ENCODE measurements at regions not wholly inside any gene's neighbourhood (a gene's known extent, or its start where the extent isn't known, plus 50 kb on each side); places are given as distances from the start of the nearest gene placed in this dataset.
"Not testable (repeated sequence)": the region's sequence is repeated elsewhere in the genome, so short reads cannot be mapped to it uniquely, and the experiment has no call there.

GRCh38 chr2:44098891-44099290 lies 69.8 kb upstream of the PPM1B start:
- Histone ChIP-seq H3K27ac (ENCODE audit: low read depth, low read length) (no peak overlapping the region), H3K4me1 (ENCODE audit: control insufficient read depth in 3 of 3, insufficient read depth in 3 of 3, low read length in 3 of 3) (peaks cover 3 to 31% (median 19%) of the 10 kb centered on the region in 3 donors), H3K9ac (ENCODE audit: low read depth in 1 of 3, low read length in 3 of 3) (no peak overlapping the region), H3K27me3 (ENCODE audit: control insufficient read depth in 3 of 3, insufficient read depth in 3 of 3, low read length in 3 of 3) (no peaks in the 10 kb centered on the region), H3K36me3 (ENCODE audit: control insufficient read depth in 3 of 3, insufficient read depth in 3 of 3, low read length in 3 of 3) (no peaks in the 10 kb centered on the region), H3K4me3 (ENCODE audit: low read length in 3 of 3) (no peak overlapping the region), H3K9me3 (ENCODE audit: control insufficient read depth in 3 of 3, low read length in 3 of 3) (no peaks in the 10 kb centered on the region)

- H3K9me3 ChIP-seq (ENCODE audit: control insufficient read depth in 3 of 3, low read length in 3 of 3) = no peaks in the 10 kb centered on the region
- H3K4me3 ChIP-seq (ENCODE audit: low read length in 3 of 3) = no peak overlapping the region
- H3K27me3 ChIP-seq (ENCODE audit: control insufficient read depth in 3 of 3, insufficient read depth in 3 of 3, low read length in 3 of 3) = no peaks in the 10 kb centered on the region
- H3K27ac ChIP-seq (ENCODE audit: low read depth, low read length) = peak overlapping the region; percentile 66
- H3K4me1 ChIP-seq (ENCODE audit: control insufficient read depth in 3 of 3, insufficient read depth in 3 of 3, low read length in 3 of 3) = peaks cover 3 to 28% (median 20%) of the 10 kb centered on the region in 3 donors
- H3K9ac ChIP-seq (ENCODE audit: low read depth in 1 of 3, low read length in 3 of 3) = no peak overlapping the region
- H3K36me3 ChIP-seq (ENCODE audit: control insufficient read depth in 3 of 3, insufficient read depth in 3 of 3, low read length in 3 of 3) = no peaks in the 10 kb centered on the region
Observed at GRCh38 chr2:44100351-44100750, 68.3 kb upstream of the PPM1B start.

GRCh38 chr2:44101246-44101645 lies 67.4 kb upstream of the PPM1B start:
- no peak overlapping the region for H3K9ac ChIP-seq (ENCODE audit: low read depth in 1 of 3, low read length in 3 of 3)
- H3K27ac ChIP-seq (ENCODE audit: low read depth, low read length) = peak overlapping the region; percentile 66
- no peak overlapping the region for H3K4me3 ChIP-seq (ENCODE audit: low read length in 3 of 3)
- no peaks in the 10 kb centered on the region for H3K9me3 ChIP-seq (ENCODE audit: control insufficient read depth in 3 of 3, low read length in 3 of 3)
- no peaks in the 10 kb centered on the region for H3K27me3 ChIP-seq (ENCODE audit: control insufficient read depth in 3 of 3, insufficient read depth in 3 of 3, low read length in 3 of 3)
- H3K36me3 ChIP-seq (ENCODE audit: control insufficient read depth in 3 of 3, insufficient read depth in 3 of 3, low read length in 3 of 3) = no peaks in the 10 kb centered on the region
- H3K4me1 ChIP-seq (ENCODE audit: control insufficient read depth in 3 of 3, insufficient read depth in 3 of 3, low read length in 3 of 3) = peaks cover 3 to 28% (median 20%) of the 10 kb centered on the region in 3 donors

GRCh38 chr2:44102790-44103562 lies 65.7 kb upstream of the PPM1B start:
- Histone ChIP-seq H3K9ac (ENCODE audit: low read depth in 1 of 3, low read length in 3 of 3) (peak overlapping the region in 2 of 3 donors; percentile 58 to 62), H3K4me1 (ENCODE audit: control insufficient read depth in 3 of 3, insufficient read depth in 3 of 3, low read length in 3 of 3) (peaks cover 3 to 28% (median 20%) of the 10 kb centered on the region in 3 donors), H3K27ac (ENCODE audit: low read depth, low read length) (peak overlapping the region; percentile 81), H3K36me3 (ENCODE audit: control insufficient read depth in 3 of 3, insufficient read depth in 3 of 3, low read length in 3 of 3) (no peaks in the 10 kb centered on the region), H3K4me3 (ENCODE audit: low read length in 3 of 3) (no peak overlapping the region), H3K27me3 (ENCODE audit: control insufficient read depth in 3 of 3, insufficient read depth in 3 of 3, low read length in 3 of 3) (no peaks in the 10 kb centered on the region), H3K9me3 (ENCODE audit: control insufficient read depth in 3 of 3, low read length in 3 of 3) (no peaks in the 10 kb centered on the region)

GRCh38 chr2:44103639-44104038 lies 65.0 kb upstream of the PPM1B start:
- Histone ChIP-seq H3K27ac (ENCODE audit: low read depth, low read length) (peak overlapping the region; percentile 81), H3K9ac (ENCODE audit: low read depth in 1 of 3, low read length in 3 of 3) (peak overlapping the region in 2 of 3 donors; percentile 58 to 62), H3K4me1 (ENCODE audit: control insufficient read depth in 3 of 3, insufficient read depth in 3 of 3, low read length in 3 of 3) (peaks cover 3 to 28% (median 20%) of the 10 kb centered on the region in 3 donors)

GRCh38 chr2:44104855-44105271 lies 63.8 kb upstream of the PPM1B start:
- no peaks in the 10 kb centered on the region for H3K36me3 ChIP-seq (ENCODE audit: control insufficient read depth in 3 of 3, insufficient read depth in 3 of 3, low read length in 3 of 3)
- no peaks in the 10 kb centered on the region for H3K27me3 ChIP-seq (ENCODE audit: control insufficient read depth in 3 of 3, insufficient read depth in 3 of 3, low read length in 3 of 3)
- no peak overlapping the region for H3K9ac ChIP-seq (ENCODE audit: low read depth in 1 of 3, low read length in 3 of 3)
- peaks cover 3 to 24% (median 19%) of the 10 kb centered on the region in 3 donors for H3K4me1 ChIP-seq (ENCODE audit: control insufficient read depth in 3 of 3, insufficient read depth in 3 of 3, low read length in 3 of 3)
- no peaks in the 10 kb centered on the region for H3K9me3 ChIP-seq (ENCODE audit: control insufficient read depth in 3 of 3, low read length in 3 of 3)
- H3K4me3 ChIP-seq (ENCODE audit: low read length in 3 of 3) = no peak overlapping the region
- H3K27ac ChIP-seq (ENCODE audit: low read depth, low read length) = no peak overlapping the region

More at GRCh38 chr2:44103639-44104038, 65.0 kb upstream of the PPM1B start:
- no peaks in the 10 kb centered on the region for H3K36me3 ChIP-seq (ENCODE audit: control insufficient read depth in 3 of 3, insufficient read depth in 3 of 3, low read length in 3 of 3)
- no peak overlapping the region for H3K4me3 ChIP-seq (ENCODE audit: low read length in 3 of 3)
- no peaks in the 10 kb centered on the region for H3K9me3 ChIP-seq (ENCODE audit: control insufficient read depth in 3 of 3, low read length in 3 of 3)
- no peaks in the 10 kb centered on the region for H3K27me3 ChIP-seq (ENCODE audit: control insufficient read depth in 3 of 3, insufficient read depth in 3 of 3, low read length in 3 of 3)

GRCh38 chr2:44106509-44106908 lies 62.2 kb upstream of the PPM1B start:
- not testable (repeated sequence) for H3K36me3 ChIP-seq (ENCODE audit: control insufficient read depth in 3 of 3, insufficient read depth in 3 of 3, low read length in 3 of 3); H3K27ac ChIP-seq (ENCODE audit: low read depth, low read length); H3K4me3 ChIP-seq (ENCODE audit: low read length in 3 of 3); H3K9me3 ChIP-seq (ENCODE audit: control insufficient read depth in 3 of 3, low read length in 3 of 3); H3K27me3 ChIP-seq (ENCODE audit: control insufficient read depth in 3 of 3, insufficient read depth in 3 of 3, low read length in 3 of 3); H3K9ac ChIP-seq (ENCODE audit: low read depth in 1 of 3, low read length in 3 of 3)
- H3K4me1 ChIP-seq (ENCODE audit: control insufficient read depth in 3 of 3, insufficient read depth in 3 of 3, low read length in 3 of 3) = peaks cover 3 to 14% (median 11%) of the 10 kb centered on the region in 3 donors

GRCh38 chr2:44107086-44107740 lies 61.5 kb upstream of the PPM1B start:
- H3K4me3 ChIP-seq (ENCODE audit: low read length in 3 of 3) = no peak overlapping the region
- H3K27me3 ChIP-seq (ENCODE audit: control insufficient read depth in 3 of 3, insufficient read depth in 3 of 3, low read length in 3 of 3) = no peaks in the 10 kb centered on the region
- no peaks in the 10 kb centered on the region for H3K9me3 ChIP-seq (ENCODE audit: control insufficient read depth in 3 of 3, low read length in 3 of 3)
- peaks cover 3 to 14% (median 11%) of the 10 kb centered on the region in 3 donors for H3K4me1 ChIP-seq (ENCODE audit: control insufficient read depth in 3 of 3, insufficient read depth in 3 of 3, low read length in 3 of 3)
- no peaks in the 10 kb centered on the region for H3K36me3 ChIP-seq (ENCODE audit: control insufficient read depth in 3 of 3, insufficient read depth in 3 of 3, low read length in 3 of 3)
- H3K27ac ChIP-seq (ENCODE audit: low read depth, low read length) = no peak overlapping the region
- no peak overlapping the region for H3K9ac ChIP-seq (ENCODE audit: low read depth in 1 of 3, low read length in 3 of 3)

GRCh38 chr2:44107974-44108373 lies 60.7 kb upstream of the PPM1B start:
- Histone ChIP-seq H3K27ac (ENCODE audit: low read depth, low read length) (no peak overlapping the region), H3K36me3 (ENCODE audit: control insufficient read depth in 3 of 3, insufficient read depth in 3 of 3, low read length in 3 of 3) (no peaks in the 10 kb centered on the region), H3K9ac (ENCODE audit: low read depth in 1 of 3, low read length in 3 of 3) (no peak overlapping the region), H3K27me3 (ENCODE audit: control insufficient read depth in 3 of 3, insufficient read depth in 3 of 3, low read length in 3 of 3) (no peaks in the 10 kb centered on the region), H3K4me1 (ENCODE audit: control insufficient read depth in 3 of 3, insufficient read depth in 3 of 3, low read length in 3 of 3) (peaks cover 3 to 9% (median 9%) of the 10 kb centered on the region in 3 donors), H3K4me3 (ENCODE audit: low read length in 3 of 3) (no peak overlapping the region), H3K9me3 (ENCODE audit: control insufficient read depth in 3 of 3, low read length in 3 of 3) (no peaks in the 10 kb centered on the region)

GRCh38 chr2:44109166-44109565 lies 59.5 kb upstream of the PPM1B start:
- Histone ChIP-seq H3K36me3 (ENCODE audit: control insufficient read depth in 3 of 3, insufficient read depth in 3 of 3, low read length in 3 of 3) (no peaks in the 10 kb centered on the region), H3K4me3 (ENCODE audit: low read length in 3 of 3) (no peak overlapping the region), H3K9ac (ENCODE audit: low read depth in 1 of 3, low read length in 3 of 3) (no peak overlapping the region), H3K9me3 (ENCODE audit: control insufficient read depth in 3 of 3, low read length in 3 of 3) (no peaks in the 10 kb centered on the region), H3K27ac (ENCODE audit: low read depth, low read length) (no peak overlapping the region), H3K27me3 (ENCODE audit: control insufficient read depth in 3 of 3, insufficient read depth in 3 of 3, low read length in 3 of 3) (no peaks in the 10 kb centered on the region), H3K4me1 (ENCODE audit: control insufficient read depth in 3 of 3, insufficient read depth in 3 of 3, low read length in 3 of 3) (no peaks in the 10 kb centered on the region)
